Body of pancreas (tissue), 4 donors: ENCODE measurements at regions not wholly inside any gene's neighbourhood (a gene's known extent, or its start where the extent isn't known, plus 50 kb on each side); places are given as distances from the start of the nearest gene placed in this dataset.

ENCODE experiments used
- ATAC-seq: fragments of 150-250 bp; one replicate; pipeline ENCODE4 v1.9.1; 2016
- DNase-seq, 4 donors: peaks; one replicate each; pipeline ENCODE4 v3.0.0-alpha.2; 2019
- H3K27ac ChIP-seq, 4 donors: fragments of 200-600 bp; sonication (generic); 1 replicate in 3 of 4; 2 replicates in 1 of 4; pipeline versions ENCODE4 v1.5.1 to v1.6.1; 2016 to 2019; ENCODE audit warnings: mild to moderate bottlenecking in 1 of 4, mixed read lengths in 1 of 4, moderate library complexity in 1 of 4
- H3K27me3 ChIP-seq, 2 donors: fragments of 200-600 bp; sonication (generic); one replicate each; pipeline ENCODE4 v1.6.0; 2016; ENCODE audit warnings: mild to moderate bottlenecking in 1 of 2
- H3K36me3 ChIP-seq, 2 donors: fragments of 200-600 bp; sonication (generic); replicated peaks in 1 of 2; 2 replicates each; pipeline ENCODE4 v1.5.1; 2016; ENCODE audit warnings: low read depth in 2 of 2; ENCODE audit not compliant: insufficient read depth in 1 of 2
- H3K4me1 ChIP-seq: fragments of 200-600 bp; sonication (generic); one replicate; pipeline ENCODE4 v1.6.0; 2016
- H3K4me3 ChIP-seq, 2 donors: fragments of 200-600 bp; sonication (generic); 1 replicate in 1 of 2; 2 replicates in 1 of 2; pipeline ENCODE4 v1.5.1; 2016 to 2019
- H3K9me3 ChIP-seq, 3 donors: fragments of 200-600 bp; sonication (generic); 1 replicate in 2 of 3; 2 replicates in 1 of 3; pipeline ENCODE4 v1.5.1; 2016
- CTCF ChIP-seq, 7 experiments: fragments of 450-650 bp in 4 of 7; fragments of 200-600 bp in 3 of 7; sonication (generic) in 3 of 7; IDR thresholded peaks; one replicate each; pipeline ENCODE4 v1.5.1; 2016 to 2019; ENCODE audit warnings: antibody characterized with exemption in 7 of 7
- POLR2A ChIP-seq, 3 donors: fragments of 450-650 bp; IDR thresholded peaks; one replicate each; pipeline ENCODE4 v1.6.1; 2016; ENCODE audit warnings: antibody characterized with exemption in 3 of 3, mild to moderate bottlenecking in 2 of 3
- WGBS, 2 donors: methylation state at CpG; one replicate each; pipeline ENCODE4 v1.1.5; 2017; 5-methylcytosine and 5-hydroxymethylcytosine counted together
- intact Hi-C: fragments of 100-400 bp; cut with DNase I; formaldehyde crosslinking; loops from one replicate; pipeline ENCODE4 v1.15.1; 2023

- TF ChIP-seq POLR2A (IDR thresholded peaks at IDR 0.05) (no peak), CTCF (IDR thresholded peaks at IDR 0.05) (no peak)
- Histone ChIP-seq H3K4me1 (no peaks in the 10 kb centered on the region), H3K4me3 (no peak overlapping the region), H3K9me3 (no peaks in the 10 kb centered on the region), H3K36me3 (no peaks in the 10 kb centered on the region), H3K27me3 (no peaks in the 10 kb centered on the region), H3K27ac (no peak overlapping the region)
- ATAC-seq (no peak), DNase-seq (no peak)
- intact Hi-C loops: no loop called here
- WGBS, 2 donors: 43 to 52% methylated on average over 2 of the region's 2 CpGs
Measured at GRCh38 chrX:20421275-20421674, 154.6 kb upstream of the RPS6KA3 start.

- Histone ChIP-seq H3K4me3 (no peak overlapping the region), H3K9me3 (no peaks in the 10 kb centered on the region), H3K4me1 (no peaks in the 10 kb centered on the region), H3K27me3 (no peaks in the 10 kb centered on the region), H3K27ac (peak overlapping the region in 1 of 4 donors; percentile 38), H3K36me3 (no peaks in the 10 kb centered on the region)
- no peak for TF ChIP-seq CTCF (IDR thresholded peaks at IDR 0.05)
- TF ChIP-seq POLR2A (IDR thresholded peaks at IDR 0.05): no peak
- intact Hi-C loops: no loop called here
- WGBS, 2 donors: 37 to 42% methylated on average over 2 of the region's 2 CpGs
- ATAC-seq: no peak
- DNase-seq: no peak
Measured at GRCh38 chrX:20420058-20420457, 153.3 kb upstream of the RPS6KA3 start.

- TF ChIP-seq POLR2A (IDR thresholded peaks at IDR 0.05) (no peak), CTCF (IDR thresholded peaks at IDR 0.05) (no peak)
- H3K9me3 ChIP-seq: no peaks in the 10 kb centered on the region
- WGBS, 2 donors: 77 to 81% methylated on average over 8 to 9 of the region's 9 CpGs
- H3K4me1 ChIP-seq: no peaks in the 10 kb centered on the region
- ATAC-seq: no peak
- no peaks in the 10 kb centered on the region for H3K36me3 ChIP-seq
- intact Hi-C loops: no loop called here
- no peaks in the 10 kb centered on the region for H3K27me3 ChIP-seq
- H3K4me3 ChIP-seq: no peak overlapping the region
- DNase-seq: peak in 1 of 4 donors; percentile 35
- no peak overlapping the region for H3K27ac ChIP-seq
Measured at GRCh38 chrX:20418379-20419150, 151.9 kb upstream of the RPS6KA3 start.

- intact Hi-C loops: no loop called here
- Histone ChIP-seq H3K27me3 (no peaks in the 10 kb centered on the region), H3K36me3 (no peaks in the 10 kb centered on the region), H3K9me3 (no peaks in the 10 kb centered on the region), H3K4me3 (no peak overlapping the region), H3K4me1 (no peaks in the 10 kb centered on the region), H3K27ac (no peak overlapping the region)
- 90% methylated on average over 4 to 9 of the region's 9 CpGs for WGBS, 2 donors
- no peak for DNase-seq
- ATAC-seq: no peak
- TF ChIP-seq POLR2A (IDR thresholded peaks at IDR 0.05) (no peak), CTCF (IDR thresholded peaks at IDR 0.05) (no peak)
Measured at GRCh38 chrX:20414762-20415445, 148.2 kb upstream of the RPS6KA3 start.
